ENCODE measurements at regions not wholly inside any gene's neighbourhood (a gene's known extent, or its start where the extent isn't known, plus 50 kb on each side); places are given as distances from the start of the nearest gene placed in this dataset.

GRCh38 chr4:125393825-125394224 is 79.1 kb downstream of the FAT4 start:
- TF ChIP-seq POLR2A (IDR thresholded peaks at IDR 0.05; ENCODE audit: low read depth, low read length), result no peak
- TF ChIP-seq POLR2AphosphoS5 (IDR thresholded peaks at IDR 0.05; ENCODE audit: low read depth, low read length), result no peak
